Brain microvascular endothelial cell (primary cell): ENCODE measurements at regions not wholly inside any gene's neighbourhood (a gene's known extent, or its start where the extent isn't known, plus 50 kb on each side); places are given as distances from the start of the nearest gene placed in this dataset.
A peak's percentile ranks its signal among the peaks of the same experiment; 100 is the strongest.

Experiments used
- DNase-seq: peaks from one replicate; pipeline ENCODE4 v3.0.0-alpha.2; 2020
- H3K27ac ChIP-seq: fragments of 250-450 bp; sonication (Bioruptor Pico); 2 replicates; pipeline ENCODE4 v1.5.1; 2020; ENCODE audit warnings: mild to moderate bottlenecking, moderate library complexity
- H3K27me3 ChIP-seq: fragments of 250-450 bp; sonication (Bioruptor Pico); replicated peaks from 2 replicates; pipeline ENCODE4 v1.5.1; 2020; ENCODE audit warnings: mild to moderate bottlenecking
- H3K36me3 ChIP-seq: fragments of 250-450 bp; sonication (Bioruptor Pico); replicated peaks from 2 replicates; pipeline ENCODE4 v1.5.1; 2020; ENCODE audit warnings: mild to moderate bottlenecking
- H3K4me3 ChIP-seq: 2 replicates; pipeline ENCODE4 v1.5.1; 2011; ENCODE audit warnings: low read depth, mild to moderate bottlenecking, control low read depth, low read length, moderate library complexity
- CTCF ChIP-seq: IDR thresholded peaks from 2 replicates; pipeline ENCODE4 v1.5.1; 2011; ENCODE audit warnings: low read depth, mild to moderate bottlenecking, moderate library complexity, low read length, control low read depth, inconsistent platforms; ENCODE audit errors: missing control alignments
- in situ Hi-C: cut with HindIII; loops from 2 replicates; pipeline ENCODE4 v1.10.0; 2017; ENCODE audit warnings: low sequenced_read_pairs, low pct_ligation_motif_present

- TF ChIP-seq CTCF, result no peak
- in situ Hi-C loops, result no loop called here
These were observed 142.8 kb upstream of the TOPAZ1 start for GRCh38 chr3:44098656-44099415.

GRCh38 chr3:44099566-44100297 lies 142.0 kb upstream of the TOPAZ1 start:
- no peaks in the 10 kb centered on the region for H3K27me3 ChIP-seq
- in situ Hi-C loops, result no loop called here
- no peak overlapping the region for H3K4me3 ChIP-seq
- no peak for TF ChIP-seq CTCF
- H3K27ac ChIP-seq, result no peak overlapping the region
- DNase-seq, result no peak
- H3K36me3 ChIP-seq, result no peaks in the 10 kb centered on the region

More at GRCh38 chr3:44098656-44099415, 142.8 kb upstream of the TOPAZ1 start:
- Histone ChIP-seq H3K27ac (no peak overlapping the region), H3K36me3 (no peaks in the 10 kb centered on the region), H3K4me3 (no peak overlapping the region), H3K27me3 (no peaks in the 10 kb centered on the region)
- DNase-seq, result no peak

- no peak for TF ChIP-seq CTCF
- Histone ChIP-seq H3K36me3 (no peaks in the 10 kb centered on the region), H3K27ac (no peak overlapping the region), H3K4me3 (no peak overlapping the region), H3K27me3 (no peaks in the 10 kb centered on the region)
- in situ Hi-C loops, result no loop called here
- no peak for DNase-seq
These were observed 141.4 kb upstream of the TOPAZ1 start for GRCh38 chr3:44100298-44100695.

GRCh38 chr3:44104043-44104442 lies 137.6 kb upstream of the TOPAZ1 start:
- no peak for DNase-seq
- in situ Hi-C loops, result no loop called here
- Histone ChIP-seq H3K27me3 (no peaks in the 10 kb centered on the region), H3K4me3 (no peak overlapping the region), H3K27ac (no peak overlapping the region), H3K36me3 (no peaks in the 10 kb centered on the region)
- no peak for TF ChIP-seq CTCF

GRCh38 chr3:44104668-44105321 lies 136.9 kb upstream of the TOPAZ1 start:
- DNase-seq, result peak; percentile 63
- in situ Hi-C loops, result no loop called here
- no peaks in the 10 kb centered on the region for H3K27me3 ChIP-seq
- H3K4me3 ChIP-seq, result no peak overlapping the region
- no peaks in the 10 kb centered on the region for H3K36me3 ChIP-seq
- no peak overlapping the region for H3K27ac ChIP-seq
- no peak for TF ChIP-seq CTCF
